SU-DHL-6 (cell line): ENCODE measurements at regions not wholly inside any gene's neighbourhood (a gene's known extent, or its start where the extent isn't known, plus 50 kb on each side); places are given as distances from the start of the nearest gene placed in this dataset.

Experiments
- CTCF ChIP-seq: fragments of 200-600 bp; sonication (generic); IDR thresholded peaks from one replicate; pipeline ENCODE4 v1.5.1; 2017; ENCODE audit warnings: antibody characterized with exemption, mild to moderate bottlenecking, low read length, moderate library complexity; ENCODE audit not compliant: insufficient read depth, poor library complexity, severe bottlenecking
- EZH2phosphoT487 ChIP-seq: fragments of 200-600 bp; sonication (generic), shearing (Covaris generic); conservative IDR thresholded peaks from 2 replicates; pipeline ENCODE4 v1.6.1; 2018; ENCODE audit warnings: mild to moderate bottlenecking, antibody characterized with exemption, low read length, moderate library complexity, mixed read lengths

- no peak for TF ChIP-seq CTCF
- TF ChIP-seq EZH2phosphoT487 = no peak
These were observed 568.0 kb downstream of the PTPRU start for GRCh38 chr1:29804181-29804899.
